ENCODE measurements at regions not wholly inside any gene's neighbourhood (a gene's known extent, or its start where the extent isn't known, plus 50 kb on each side); places are given as distances from the start of the nearest gene placed in this dataset.
"Not testable (repeated sequence)": the region's sequence is repeated elsewhere in the genome, so short reads cannot be mapped to it uniquely, and the experiment has no call there.

GRCh38 chr12:83245156-83245555 is 558.5 kb downstream of the TMTC2 start:
- H3K4me3 ChIP-seq (replicated peaks; ENCODE audit: low read depth, low read length) = no peak overlapping the region
- DNase-seq (ENCODE audit: low read depth) = no peak
- TF ChIP-seq CTCF (IDR thresholded peaks at IDR 0.05; ENCODE audit: low read length, missing control alignments) = no peak

GRCh38 chr12:83244001-83244400 is 557.3 kb downstream of the TMTC2 start:
- H3K4me3 ChIP-seq (replicated peaks; ENCODE audit: low read depth, low read length) = no peak overlapping the region
- no peak for DNase-seq (ENCODE audit: low read depth)
- no peak for TF ChIP-seq CTCF (IDR thresholded peaks at IDR 0.05; ENCODE audit: low read length, missing control alignments)

GRCh38 chr12:83233987-83234386 is 547.3 kb downstream of the TMTC2 start:
- not testable (repeated sequence) for H3K4me3 ChIP-seq (replicated peaks; ENCODE audit: low read depth, low read length); DNase-seq (ENCODE audit: low read depth)

- not testable (repeated sequence) for DNase-seq (ENCODE audit: low read depth); H3K4me3 ChIP-seq (replicated peaks; ENCODE audit: low read depth, low read length)
These were observed 540.3 kb downstream of the TMTC2 start for GRCh38 chr12:83226960-83227359.

- no peak for DNase-seq (ENCODE audit: low read depth)
- TF ChIP-seq CTCF (IDR thresholded peaks at IDR 0.05; ENCODE audit: low read length, missing control alignments) = no peak
- H3K4me3 ChIP-seq (replicated peaks; ENCODE audit: low read depth, low read length) = no peak overlapping the region
These were observed 539.1 kb downstream of the TMTC2 start for GRCh38 chr12:83225806-83226205.

- H3K4me3 ChIP-seq (replicated peaks; ENCODE audit: low read depth, low read length) = no peak overlapping the region
- TF ChIP-seq CTCF (IDR thresholded peaks at IDR 0.05; ENCODE audit: low read length, missing control alignments) = no peak
- no peak for DNase-seq (ENCODE audit: low read depth)
These were observed 537.3 kb downstream of the TMTC2 start for GRCh38 chr12:83224012-83224411.

DNA sequence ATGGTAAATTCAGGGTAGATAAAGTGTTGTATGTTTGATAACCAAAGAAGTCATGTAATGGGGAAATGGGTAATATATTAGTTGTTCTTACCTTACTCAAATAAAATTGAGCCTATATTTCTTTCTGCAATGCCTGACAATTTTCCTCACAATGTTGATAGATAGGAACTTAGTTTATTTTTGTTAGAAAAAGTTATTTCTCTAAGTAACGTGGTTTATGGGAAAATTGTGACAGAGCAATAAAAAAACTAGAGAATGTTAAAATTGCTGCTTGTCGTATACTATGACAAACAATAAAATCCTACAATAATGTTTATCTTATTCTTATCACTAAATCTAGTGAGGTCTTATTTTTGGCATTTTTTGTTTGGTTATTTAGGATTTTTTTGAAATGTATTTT is 534.1 kb downstream of the TMTC2 start:
- TF ChIP-seq CTCF (IDR thresholded peaks at IDR 0.05; ENCODE audit: low read length, missing control alignments) = no peak
- no peak overlapping the region for H3K4me3 ChIP-seq (replicated peaks; ENCODE audit: low read depth, low read length)
- no peak for DNase-seq (ENCODE audit: low read depth)

- no peak for TF ChIP-seq CTCF (IDR thresholded peaks at IDR 0.05; ENCODE audit: low read length, missing control alignments)
- no peak for DNase-seq (ENCODE audit: low read depth)
- H3K4me3 ChIP-seq (replicated peaks; ENCODE audit: low read depth, low read length) = no peak overlapping the region
These were observed 529.5 kb downstream of the TMTC2 start for GRCh38 chr12:83216230-83216629.
